ENCODE measurements at regions not wholly inside any gene's neighbourhood (a gene's known extent, or its start where the extent isn't known, plus 50 kb on each side); places are given as distances from the start of the nearest gene placed in this dataset.
"Not testable (repeated sequence)": the region's sequence is repeated elsewhere in the genome, so short reads cannot be mapped to it uniquely, and the experiment has no call there.

DNA sequence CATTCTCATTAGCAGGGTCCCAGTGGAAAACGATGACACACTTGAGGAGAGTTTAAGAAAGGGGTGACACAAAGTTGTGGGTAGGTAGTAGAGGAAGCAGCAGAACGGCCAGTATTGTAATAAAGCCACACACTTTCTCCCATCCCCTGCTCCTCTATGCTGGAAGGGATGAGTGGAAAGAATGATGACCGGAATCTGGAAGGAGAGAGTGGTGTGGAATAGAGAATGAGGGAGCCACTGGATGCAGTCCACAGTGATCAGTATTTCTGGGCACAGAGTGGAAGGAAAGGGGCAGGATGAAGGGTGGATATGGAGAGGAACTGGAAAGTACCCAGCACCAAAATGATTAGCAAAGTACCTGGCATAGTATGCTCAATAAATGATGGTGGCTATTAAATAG lies 133.8 kb upstream of the DAB2 start:
- DNase-seq (ENCODE audit: low read depth in 2 of 2): no peak

DNA sequence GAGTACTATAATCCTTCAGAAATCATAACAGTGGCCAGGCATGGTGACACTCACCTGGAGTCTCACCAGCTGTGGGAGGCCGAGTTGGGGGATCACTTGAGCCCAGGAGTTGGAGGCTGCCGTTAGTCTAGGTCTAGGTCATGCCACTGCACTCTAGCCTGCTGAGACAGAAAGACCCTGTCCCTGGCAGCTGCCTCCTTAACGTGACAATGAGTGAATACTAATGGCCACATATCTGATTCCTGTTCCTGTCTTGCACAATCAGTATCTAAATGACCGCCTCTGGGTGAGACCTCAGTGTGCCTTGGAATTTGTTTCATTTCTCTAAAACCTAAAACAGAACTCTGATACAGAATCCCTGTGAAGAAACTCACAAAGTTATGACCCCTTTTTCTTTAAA lies 131.0 kb upstream of the DAB2 start:
- no peak for DNase-seq (ENCODE audit: low read depth in 2 of 2)

DNA sequence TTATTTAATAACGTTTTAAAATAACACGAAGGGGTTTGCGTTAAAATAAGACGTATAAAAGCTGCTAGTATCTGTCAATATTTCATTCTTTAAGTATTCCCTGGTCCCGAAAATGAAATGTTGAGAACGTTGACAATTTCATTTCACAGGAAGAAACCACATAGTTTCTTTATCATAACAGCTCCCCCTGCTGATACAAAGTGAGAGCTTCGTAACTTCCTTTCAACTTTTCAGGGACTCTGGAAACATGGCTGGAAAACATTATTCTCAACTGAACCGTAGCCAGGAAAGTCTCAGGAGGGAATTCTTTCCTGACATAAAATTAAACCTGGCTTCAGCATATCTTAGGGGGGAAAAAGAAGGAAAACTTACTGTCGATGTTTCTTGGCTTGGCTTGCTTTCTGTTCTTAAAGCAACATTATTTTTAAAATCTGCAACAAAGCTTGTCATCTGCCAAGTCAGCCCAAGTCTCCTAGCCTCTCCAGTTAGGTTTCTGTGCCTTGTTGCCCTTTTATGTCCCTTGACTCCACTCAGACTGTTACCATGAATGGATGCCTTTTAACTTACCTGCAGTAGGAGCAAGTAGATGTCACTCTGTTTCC lies 122.9 kb upstream of the DAB2 start:
- no peak for DNase-seq (ENCODE audit: low read depth in 2 of 2)

DNA sequence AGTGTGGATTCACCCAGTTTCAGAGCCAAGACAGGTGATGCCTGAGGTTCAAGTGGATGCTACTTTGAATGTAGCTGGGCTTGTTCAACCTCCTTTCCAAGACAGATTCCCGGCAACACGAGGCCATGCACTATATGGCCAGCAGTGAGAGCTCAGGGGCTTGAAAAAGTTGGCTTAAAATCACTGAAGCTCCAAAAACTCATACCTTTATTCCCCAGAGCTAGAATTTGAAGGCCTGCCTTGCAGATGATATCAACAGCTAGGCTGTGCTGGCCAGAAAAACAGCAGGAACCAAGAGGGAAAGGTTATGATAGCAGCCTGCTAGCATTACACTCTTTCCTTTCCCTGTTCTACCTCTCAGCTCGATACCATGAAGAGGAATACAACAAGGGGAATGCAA lies 120.2 kb upstream of the DAB2 start:
- DNase-seq (ENCODE audit: low read depth in 2 of 2): no peak

DNA sequence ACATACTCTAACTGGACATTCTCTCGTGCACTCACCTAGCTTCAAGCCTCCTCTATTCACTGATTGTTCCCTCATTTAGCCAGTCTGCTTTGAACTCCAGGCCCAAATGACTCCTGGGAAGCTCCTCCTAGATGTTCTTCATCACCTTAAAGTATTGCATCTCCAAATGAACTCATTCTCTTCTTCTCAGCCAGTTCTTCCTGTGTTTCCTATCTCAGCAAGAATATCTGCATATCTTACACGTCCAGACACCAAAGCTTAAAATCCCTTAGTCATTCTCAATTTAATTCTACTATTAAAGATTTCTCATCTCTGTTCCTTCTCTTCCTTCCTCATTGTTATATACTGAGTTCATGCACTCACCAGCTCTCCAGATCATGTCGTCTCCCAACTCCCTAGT lies 118.6 kb upstream of the DAB2 start:
- no peak for DNase-seq (ENCODE audit: low read depth in 2 of 2)

DNA sequence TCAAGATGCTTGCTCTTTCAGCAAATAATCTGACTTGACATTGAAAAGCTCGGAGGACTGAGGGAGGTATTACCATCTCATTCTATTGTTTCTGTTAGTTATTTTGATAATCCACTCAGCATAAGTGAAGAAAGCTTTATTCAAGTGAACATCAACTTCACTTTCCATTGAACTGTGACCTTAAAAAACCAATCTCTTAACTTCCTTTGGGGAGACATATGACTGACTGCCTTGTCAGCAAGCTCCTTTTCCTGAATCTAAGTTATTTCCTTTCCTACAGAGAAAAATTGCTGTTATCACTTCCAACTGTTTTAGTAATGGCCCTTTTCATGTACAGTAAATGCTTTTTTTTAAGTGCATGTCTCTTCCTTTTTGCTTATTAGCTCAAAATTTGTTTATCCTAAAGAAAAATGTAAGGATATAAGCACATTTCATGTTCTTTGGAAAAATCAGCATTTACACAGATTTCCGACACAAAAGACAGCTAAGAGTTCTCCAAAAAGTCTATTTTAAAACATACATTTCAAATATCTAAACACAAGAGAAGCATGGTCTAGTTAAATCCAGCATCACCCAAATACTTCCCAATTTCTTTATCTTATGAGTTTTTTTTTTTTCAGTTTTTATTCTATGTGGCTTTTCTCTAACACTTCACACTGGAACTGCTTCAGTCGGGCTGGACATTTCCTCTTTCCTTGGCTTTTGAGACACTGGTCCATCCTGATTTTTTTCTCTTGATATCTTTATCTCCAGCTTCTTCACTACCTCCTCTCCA lies 117.9 kb upstream of the DAB2 start:
- DNase-seq (ENCODE audit: low read depth in 2 of 2): no peak

DNA sequence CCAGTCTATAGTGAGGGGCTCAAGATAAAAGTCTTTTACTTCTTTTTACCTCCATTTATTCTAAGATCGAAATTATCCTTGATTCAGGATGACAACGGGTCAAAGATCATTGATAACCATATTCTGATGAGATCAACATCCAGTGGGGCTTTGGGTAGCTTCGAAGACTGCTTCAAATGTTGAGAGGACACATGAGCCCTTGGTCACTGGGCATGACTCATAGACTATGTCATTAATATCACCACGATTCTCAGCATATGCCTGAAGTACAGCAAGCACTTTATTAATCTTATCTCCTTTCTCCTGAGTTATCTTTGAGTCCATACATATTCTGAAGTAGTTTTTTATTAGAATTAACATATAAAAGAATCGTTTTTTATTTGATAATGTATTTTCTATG lies 117.1 kb upstream of the DAB2 start:
- DNase-seq (ENCODE audit: low read depth in 2 of 2): no peak

DNA sequence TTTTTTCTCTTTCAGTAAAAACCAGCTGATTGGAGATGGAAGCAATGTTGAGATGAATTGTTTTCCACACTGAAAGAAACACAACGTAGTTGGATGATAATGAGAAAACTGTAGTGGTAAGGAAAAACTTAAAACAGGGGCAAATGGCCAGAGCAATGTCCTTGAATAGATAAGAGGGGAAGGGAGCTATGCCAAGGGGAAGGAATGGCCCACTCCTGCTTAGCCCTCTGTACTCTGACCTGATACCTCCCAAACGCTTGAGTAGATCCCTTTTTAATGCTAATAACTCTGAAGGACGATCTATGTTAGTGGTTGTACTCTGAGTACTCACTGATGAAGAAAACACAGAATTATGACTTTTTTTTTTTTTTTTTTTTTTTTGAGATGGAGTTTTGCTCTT lies 114.7 kb upstream of the DAB2 start:
- no peak for DNase-seq (ENCODE audit: low read depth in 2 of 2)

DNA sequence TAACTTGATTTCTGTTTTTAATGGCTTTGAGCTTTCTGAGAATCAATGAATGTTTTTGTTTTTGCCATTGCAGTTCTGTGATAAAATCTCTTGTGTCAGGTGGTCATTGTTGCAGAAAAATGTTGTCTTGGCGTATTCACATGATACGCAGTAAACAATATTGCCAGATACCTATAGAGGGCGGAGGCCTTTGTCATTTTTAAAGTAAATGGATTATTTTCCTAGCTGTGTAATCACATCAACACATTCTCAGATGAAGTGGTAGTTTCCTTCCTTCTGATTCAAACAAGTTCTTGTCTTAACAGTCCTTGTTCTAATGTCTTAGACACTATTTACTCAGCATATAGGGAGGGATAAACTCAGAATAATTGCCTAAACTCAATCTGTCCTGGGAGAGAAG lies 109.9 kb upstream of the DAB2 start:
- DNase-seq (ENCODE audit: low read depth in 2 of 2): no peak

DNA sequence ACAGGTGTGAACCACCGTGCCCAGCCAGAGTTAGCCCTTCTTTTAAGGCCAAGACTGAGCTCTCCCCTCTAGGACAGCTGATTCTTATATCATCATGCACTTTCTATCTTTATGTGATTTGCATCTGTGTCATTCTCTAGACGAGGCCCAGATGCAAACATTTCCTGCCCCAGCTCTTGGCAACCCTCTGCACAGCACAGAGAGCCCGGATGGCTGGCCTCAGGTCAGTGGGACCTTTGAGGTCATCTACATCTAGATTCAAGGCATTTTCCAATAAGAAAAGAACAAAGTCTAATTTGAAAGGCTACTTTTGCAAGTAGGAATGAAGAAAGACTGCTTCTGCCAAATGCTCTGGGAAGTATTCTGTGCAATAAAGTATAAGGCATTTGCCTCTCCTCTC lies 109.0 kb upstream of the DAB2 start:
- no peak for DNase-seq (ENCODE audit: low read depth in 2 of 2)

DNA sequence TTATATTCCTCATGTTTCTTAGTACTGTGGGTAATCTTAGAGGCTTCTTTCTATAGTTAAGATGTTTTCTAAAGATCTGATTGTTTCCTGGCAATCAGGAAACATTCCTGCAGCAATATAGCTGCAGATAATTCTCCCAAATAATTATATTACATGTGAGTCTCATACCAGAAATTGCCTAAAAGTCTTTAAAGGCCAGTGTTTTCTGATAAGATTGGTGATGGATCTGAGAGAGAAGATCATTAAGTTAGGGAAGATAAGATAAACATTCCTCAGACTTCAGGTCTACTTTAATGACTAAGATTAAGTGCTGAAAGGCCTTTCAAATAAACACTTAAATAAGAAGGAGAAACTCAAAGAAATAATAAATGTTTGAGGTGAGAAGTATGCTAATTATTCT lies 107.7 kb upstream of the DAB2 start:
- DNase-seq (ENCODE audit: low read depth in 2 of 2): no peak

DNA sequence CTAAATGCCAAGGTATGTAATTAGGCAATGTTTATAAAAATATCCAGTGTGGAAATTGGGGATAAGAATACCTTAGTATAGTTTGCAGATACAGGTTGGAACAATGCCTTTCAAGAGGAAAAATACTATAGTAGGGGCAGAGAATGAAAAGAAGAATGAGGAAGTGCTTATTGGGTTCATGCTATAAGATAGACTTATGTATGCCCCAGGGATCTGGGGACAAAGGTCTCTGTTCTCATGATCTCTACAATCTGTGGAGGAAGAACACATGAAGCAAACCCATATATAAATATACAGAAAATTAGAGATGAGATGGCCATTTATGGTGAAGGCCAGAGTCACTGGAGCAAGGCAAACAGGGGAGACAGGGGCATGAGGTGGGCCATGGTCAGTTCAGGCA lies 106.5 kb upstream of the DAB2 start:
- DNase-seq (ENCODE audit: low read depth in 2 of 2): no peak

DNA sequence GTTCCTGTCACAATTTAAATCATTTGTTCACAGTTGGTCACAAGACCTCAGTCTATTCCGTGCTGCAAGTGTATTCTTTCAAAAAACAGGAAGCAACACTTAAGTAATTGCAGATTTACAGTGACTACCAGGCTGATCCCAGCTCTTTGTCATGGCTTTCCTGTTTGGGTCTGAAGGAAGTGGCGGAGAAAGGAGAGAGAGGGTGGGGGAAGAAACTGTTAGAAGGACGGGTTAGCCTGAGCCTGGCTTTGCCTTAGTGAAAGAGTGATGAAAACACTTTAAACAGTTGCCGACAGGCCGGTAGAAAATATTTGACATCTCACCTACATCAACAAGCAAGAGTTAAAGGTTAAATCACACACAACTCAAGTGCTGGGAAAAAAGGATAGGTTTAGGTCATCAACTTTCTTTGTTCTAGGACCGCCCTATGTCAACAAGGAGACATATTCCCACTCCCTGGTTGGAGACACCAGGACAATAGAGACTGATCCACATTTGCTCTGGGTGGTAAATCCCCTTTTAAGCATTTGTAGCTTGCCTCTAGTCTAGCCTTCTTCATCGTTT lies 102.2 kb upstream of the DAB2 start:
- no peak for DNase-seq (ENCODE audit: low read depth in 2 of 2)

DNA sequence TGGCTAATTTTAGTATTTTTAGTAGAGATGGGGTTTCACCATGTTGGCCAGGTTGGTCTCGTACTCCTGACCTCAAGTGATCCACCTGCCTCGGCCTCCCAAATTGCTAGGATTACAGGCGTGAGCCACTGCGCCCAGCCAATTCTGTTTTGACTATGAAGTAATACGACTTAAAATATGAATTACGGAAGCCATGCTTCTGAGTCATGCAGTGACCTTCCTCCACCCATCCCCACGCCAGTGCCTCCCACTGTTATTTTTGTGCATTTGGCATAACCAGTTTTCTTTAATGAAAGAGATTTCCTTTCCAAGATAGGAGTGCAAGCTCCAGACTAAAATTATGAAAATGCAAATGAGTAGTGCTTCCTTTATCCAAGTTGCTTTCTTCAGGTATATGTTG lies 101.0 kb upstream of the DAB2 start:
- DNase-seq (ENCODE audit: low read depth in 2 of 2): not testable (repeated sequence)

DNA sequence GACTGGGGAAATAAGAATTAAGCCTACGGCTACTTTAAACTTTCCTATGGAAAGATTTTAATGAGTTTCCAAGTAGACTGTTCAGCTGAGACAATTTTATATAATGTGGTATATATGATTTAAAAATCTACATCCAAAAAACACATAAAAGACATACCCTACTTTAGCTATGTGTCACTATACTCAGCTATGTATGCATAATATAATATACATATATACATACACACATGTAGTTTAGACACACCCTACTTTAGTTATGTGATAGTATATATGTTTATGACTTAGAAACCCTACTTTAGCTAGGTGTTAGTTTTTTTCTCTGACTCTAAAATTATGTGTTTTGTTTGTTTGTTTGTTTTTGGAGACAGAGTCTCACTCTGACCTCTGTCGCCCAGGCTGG lies 100.5 kb upstream of the DAB2 start:
- DNase-seq (ENCODE audit: low read depth in 2 of 2): no peak

DNA sequence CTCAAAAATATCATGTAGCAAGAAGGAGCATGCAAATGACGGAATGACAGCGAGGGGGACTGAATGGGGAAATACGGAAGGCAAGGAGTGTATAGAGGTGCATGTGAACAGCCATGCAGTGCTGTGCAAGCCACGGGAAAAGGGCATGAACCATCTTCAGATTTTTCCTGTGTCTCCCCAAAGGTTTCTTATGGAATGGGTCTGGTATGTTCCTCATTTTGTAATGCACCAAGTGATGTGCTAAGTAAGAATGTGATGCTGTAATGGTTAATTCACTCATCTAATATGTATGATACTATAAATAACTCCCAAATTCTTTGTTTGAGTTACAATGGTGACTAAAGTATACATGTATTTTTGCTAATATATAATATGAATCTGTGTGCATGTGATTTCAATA lies 99.0 kb upstream of the DAB2 start:
- no peak for DNase-seq (ENCODE audit: low read depth in 2 of 2)

DNA sequence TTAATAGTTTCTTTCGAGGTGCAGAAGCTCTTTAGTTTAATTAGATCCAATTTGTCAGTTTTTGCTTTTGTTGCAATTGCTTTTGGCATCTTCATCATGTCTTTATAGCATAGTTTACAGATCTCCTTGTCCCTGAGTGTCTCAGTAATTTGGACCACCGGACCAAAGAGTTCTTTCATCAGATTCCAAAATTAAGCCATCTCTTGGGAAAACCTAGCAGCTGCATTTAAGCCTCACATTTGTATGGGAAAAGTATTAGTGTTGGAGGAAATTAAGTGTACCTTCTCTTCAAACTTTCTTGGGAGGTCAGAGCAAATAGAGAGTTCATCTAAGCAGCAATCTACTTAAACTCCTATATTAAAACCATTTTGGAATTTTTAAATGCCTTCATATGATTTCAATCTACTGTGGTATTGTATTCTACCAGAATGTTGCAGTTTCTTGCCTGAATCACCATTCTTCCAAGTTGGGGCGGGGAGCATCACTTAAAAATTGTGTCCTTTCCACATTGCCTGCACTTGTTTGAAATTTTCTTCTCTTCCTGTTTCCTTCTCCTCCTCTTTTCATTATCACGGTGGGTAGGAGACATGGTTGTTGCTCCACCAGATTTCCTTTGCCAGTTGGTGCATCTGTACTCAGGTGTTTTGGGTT lies 97.3 kb upstream of the DAB2 start:
- DNase-seq (ENCODE audit: low read depth in 2 of 2): no peak

DNA sequence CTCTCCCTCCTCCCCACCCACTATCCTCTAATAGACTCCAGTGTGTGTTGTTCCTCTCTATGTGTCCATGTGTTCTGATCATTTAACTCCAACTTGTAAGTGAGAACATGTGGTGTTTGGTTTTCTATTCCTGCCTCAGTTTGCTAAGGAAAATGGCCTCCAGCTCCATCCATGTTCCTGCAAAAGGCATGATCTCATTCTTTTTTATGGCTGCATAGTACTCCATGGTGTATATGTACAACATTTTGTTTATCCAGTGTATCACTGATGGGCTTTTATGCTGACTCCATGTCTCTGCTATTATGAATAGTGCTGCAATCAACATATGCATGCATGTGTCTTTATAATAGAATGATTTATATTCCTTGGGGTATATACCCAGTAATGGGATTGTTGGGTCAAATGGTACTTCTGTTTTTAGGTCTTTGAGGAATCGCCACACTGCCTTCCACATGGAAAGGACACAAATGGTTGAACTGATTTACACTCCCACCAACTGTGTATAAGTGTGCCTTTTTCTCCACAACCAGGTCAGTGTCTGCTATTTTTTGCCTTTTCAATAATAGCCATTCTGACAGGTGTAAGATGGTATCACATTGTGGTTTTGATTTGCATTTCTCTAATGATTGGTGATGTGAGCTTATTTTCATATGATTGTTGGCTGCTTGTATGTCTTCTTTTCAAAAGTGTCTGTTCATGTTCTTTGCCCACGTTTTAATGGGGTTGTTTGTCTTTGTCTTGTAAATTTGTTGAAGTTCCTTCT lies 96.5 kb upstream of the DAB2 start:
- DNase-seq (ENCODE audit: low read depth in 2 of 2): no peak

DNA sequence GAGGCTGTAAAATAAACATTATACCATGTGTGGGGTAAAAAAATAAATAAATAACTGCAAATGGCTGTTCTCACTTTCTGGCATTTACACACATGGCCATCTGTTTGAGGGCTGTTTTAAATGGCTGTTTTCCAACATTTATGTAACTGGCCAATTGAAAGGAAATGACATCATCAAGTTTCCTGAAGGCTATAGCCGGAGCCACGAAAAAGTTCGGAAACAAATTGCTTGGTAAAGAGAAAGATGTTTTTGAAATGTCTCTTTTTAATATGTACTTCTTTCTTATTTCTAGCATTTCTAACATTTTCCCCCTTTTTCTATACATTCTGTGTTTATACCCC lies 95.4 kb upstream of the DAB2 start:
- DNase-seq (ENCODE audit: low read depth in 2 of 2): no peak

DNA sequence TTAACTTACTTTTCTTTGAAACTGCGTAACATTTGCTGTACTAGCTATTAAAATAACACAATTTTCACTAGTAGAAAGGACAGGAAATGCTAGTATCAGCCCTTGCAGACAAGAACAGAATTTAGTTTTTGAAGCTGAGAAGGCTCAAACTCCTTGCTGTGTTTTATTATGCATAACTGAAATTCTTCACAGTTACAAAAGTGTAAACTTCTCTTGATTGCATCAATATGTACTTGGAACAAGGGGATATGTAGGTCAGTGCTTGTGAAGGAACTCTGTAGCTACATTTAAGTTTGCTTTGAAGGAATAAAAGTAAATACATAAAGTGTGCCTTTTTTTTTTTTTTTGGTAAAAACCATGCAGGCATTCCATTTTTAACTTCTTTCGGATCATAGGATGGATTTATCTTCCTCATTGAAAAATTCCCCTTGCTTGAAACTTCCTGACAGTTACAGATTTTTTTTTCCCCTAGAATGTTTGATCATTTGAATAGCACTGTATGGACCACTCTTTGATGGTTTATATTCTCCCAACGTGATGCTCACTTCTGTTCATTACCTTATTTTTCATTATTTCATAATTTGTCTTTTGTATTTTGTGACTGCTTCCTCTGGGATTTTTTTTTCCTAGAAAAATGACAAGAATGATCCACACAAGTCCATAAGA lies 94.9 kb upstream of the DAB2 start:
- DNase-seq (ENCODE audit: low read depth in 2 of 2): no peak

DNA sequence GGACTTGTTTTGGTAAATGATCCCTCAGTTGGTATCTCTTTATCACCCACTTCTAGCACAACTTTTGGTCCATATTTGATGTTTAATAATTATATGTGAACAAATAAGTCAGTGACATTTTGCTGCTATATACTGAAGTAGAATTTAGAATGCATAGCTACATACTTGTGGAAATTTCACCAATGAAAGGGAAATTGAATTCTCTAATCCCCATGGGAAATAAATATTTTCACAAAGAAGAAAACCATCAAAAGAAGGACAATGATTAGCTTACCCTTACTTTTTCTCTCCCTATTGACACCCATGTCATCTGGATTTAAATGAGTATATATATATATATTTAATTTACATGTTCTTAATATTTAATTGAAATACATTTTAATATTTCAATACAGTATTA lies 94.3 kb upstream of the DAB2 start:
- DNase-seq (ENCODE audit: low read depth in 2 of 2): no peak

DNA sequence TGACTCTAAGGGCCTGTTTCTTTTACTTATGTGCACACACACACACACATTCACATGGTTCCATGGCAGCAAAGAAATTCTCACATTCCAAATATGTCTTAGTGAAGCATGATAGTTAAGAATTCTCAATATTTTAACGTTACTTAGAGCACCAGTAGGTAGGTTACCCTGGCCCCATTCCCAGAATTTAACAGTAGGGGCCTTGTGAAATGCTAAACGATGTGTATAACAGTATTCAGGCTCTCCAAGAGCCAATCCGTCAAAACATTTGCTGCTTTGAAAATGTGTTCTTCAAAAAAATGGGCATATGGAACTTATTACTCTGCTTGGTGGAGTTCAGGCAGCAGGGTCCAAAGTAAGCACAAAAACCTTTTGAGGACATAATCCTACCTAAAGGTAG lies 93.7 kb upstream of the DAB2 start:
- DNase-seq (ENCODE audit: low read depth in 2 of 2): no peak
